ENCODE measurements at regions not wholly inside any gene's neighbourhood (a gene's known extent, or its start where the extent isn't known, plus 50 kb on each side); places are given as distances from the start of the nearest gene placed in this dataset.
"Not testable (repeated sequence)": the region's sequence is repeated elsewhere in the genome, so short reads cannot be mapped to it uniquely, and the experiment has no call there.

GRCh38 chr3:90068783-90069182, 961.4 kb downstream of the EPHA3 start:
- DNase-seq (ENCODE audit: low spot score) = no peak

GRCh38 chr3:90069748-90070147, 962.3 kb downstream of the EPHA3 start:
- no peak for DNase-seq (ENCODE audit: low spot score)

GRCh38 chr3:90076136-90076535, 968.7 kb downstream of the EPHA3 start:
- no peak for DNase-seq (ENCODE audit: low spot score)

DNA sequence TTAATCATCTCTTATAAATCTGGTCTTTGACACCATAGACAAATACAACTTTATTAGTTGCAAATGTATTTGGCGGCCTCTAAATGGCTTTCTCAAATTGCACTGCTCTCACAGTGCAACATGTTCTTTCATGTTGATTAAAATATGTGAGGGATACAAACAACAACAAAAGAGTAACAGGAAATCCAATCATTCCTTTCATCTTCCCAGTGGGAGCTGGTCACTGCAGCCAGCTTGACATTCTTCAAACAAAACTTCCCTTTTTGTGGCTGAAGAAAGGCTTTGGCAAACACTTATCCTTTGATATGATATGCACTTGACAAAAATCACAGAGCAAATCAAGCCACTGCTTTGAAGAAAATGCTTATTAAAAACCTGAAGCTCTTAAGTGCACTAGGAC, 973.6 kb downstream of the EPHA3 start:
- DNase-seq (ENCODE audit: low spot score) = no peak

DNA sequence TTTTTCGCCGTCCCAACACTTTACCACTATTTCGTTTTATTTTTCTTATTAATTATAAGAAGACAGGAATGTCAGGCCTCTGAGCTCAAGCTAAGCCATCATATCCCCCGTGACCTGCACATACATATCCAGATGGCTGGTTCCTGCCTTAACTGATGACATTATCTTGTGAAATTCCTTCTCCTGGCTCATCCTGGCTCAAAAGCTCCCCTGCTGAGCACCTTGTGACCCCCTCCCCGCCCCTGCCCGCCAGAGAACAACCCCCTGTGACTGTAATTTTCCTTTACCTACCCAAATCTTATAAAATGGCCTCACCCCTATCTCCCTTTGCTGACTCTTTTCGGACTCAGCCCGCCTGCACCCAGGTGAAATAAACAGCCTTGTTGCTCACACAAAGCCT, 978.9 kb downstream of the EPHA3 start:
- not testable (repeated sequence) for DNase-seq (ENCODE audit: low spot score)

GRCh38 chr3:90087703-90088102, 980.3 kb downstream of the EPHA3 start:
- DNase-seq (ENCODE audit: low spot score) = no peak

GRCh38 chr3:90091549-90091948, 984.1 kb downstream of the EPHA3 start:
- DNase-seq (ENCODE audit: low spot score) = no peak

- no peak for DNase-seq (ENCODE audit: low spot score)
These were observed 985.6 kb downstream of the EPHA3 start for GRCh38 chr3:90092994-90093393.

- DNase-seq (ENCODE audit: low spot score) = no peak
These were observed 988.4 kb downstream of the EPHA3 start for GRCh38 chr3:90095811-90096210.

DNA sequence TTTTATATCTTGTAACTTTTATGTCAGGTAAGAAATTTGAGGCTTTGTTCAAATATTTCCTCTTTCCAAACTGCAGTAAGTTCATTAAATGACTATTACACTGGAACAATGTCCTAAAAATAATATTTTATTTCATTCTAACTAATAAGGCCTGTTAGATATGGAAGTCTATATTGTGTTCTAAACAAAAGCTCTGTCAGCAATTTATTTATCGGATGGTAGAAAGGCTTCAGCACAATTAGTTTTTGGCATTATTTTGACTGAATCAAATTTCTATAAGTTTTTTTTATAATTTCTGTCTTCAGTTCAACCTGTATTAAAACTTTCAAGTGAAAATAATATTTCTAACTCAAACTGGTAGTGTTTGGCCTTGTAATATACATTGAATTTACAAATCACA, 992.1 kb downstream of the EPHA3 start:
- no peak for DNase-seq (ENCODE audit: low spot score)

GRCh38 chr3:90102146-90102545, 994.7 kb downstream of the EPHA3 start:
- DNase-seq (ENCODE audit: low spot score) = no peak

GRCh38 chr3:90121326-90121725, 1013.9 kb downstream of the EPHA3 start:
- no peak for DNase-seq (ENCODE audit: low spot score)

- no peak for DNase-seq (ENCODE audit: low spot score)
These were observed 1021.0 kb downstream of the EPHA3 start for GRCh38 chr3:90128391-90128790.

- no peak for DNase-seq (ENCODE audit: low spot score)
These were observed 1022.3 kb downstream of the EPHA3 start for GRCh38 chr3:90129730-90130129.

DNA sequence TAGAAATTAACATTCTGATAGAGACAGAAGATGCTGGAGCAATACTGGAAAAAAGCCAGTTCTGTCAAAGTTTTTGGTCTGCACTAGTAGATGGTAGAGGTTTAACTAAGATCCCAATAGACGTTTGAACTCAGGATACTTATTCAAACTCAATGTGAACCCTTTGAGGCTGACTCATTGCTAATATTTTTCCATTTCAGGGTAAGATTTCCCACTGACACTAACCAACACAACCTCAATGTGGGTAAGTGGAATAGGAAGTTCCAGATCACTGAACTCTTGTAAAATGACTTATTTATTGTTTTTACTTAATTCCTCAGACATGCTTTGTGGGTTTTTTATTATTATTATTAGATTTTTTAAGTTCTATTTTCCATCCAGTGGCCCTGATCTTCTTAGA, 1024.8 kb downstream of the EPHA3 start:
- DNase-seq (ENCODE audit: low spot score) = no peak

GRCh38 chr3:90134090-90134489, 1026.7 kb downstream of the EPHA3 start:
- no peak for DNase-seq (ENCODE audit: low spot score)

DNA sequence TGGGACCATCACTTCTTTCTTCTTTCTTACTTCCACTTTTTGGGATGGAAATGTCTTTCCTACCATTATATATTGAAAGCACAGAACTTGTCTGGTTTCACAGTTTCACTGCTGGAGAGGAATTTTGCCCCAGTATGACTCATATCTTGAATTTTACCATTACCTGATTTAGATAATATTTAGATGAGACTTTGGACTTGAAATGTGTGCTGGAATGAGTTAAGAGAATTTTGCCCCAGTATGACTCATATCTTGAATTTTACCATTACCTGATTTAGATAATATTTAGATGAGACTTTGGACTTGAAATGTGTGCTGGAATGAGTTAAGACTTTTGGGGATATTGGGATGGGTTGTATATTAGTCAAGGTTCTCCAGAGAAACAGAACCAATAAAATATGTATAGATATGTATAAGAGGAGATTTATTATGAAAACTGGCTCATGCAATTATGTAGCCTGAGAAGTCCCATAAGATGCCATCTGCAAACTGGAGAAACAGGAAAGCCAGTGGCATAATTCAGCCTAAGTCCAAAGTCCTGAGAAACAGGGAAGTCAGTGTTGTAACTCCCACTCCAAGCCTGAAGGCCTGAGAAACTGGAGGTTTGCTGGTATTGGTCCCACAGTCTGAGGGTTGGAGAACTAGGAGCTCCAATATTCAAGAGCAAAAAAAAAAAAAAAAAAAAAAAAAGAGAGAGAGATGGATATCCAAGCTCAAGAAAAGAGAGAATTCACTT, 1029.2 kb downstream of the EPHA3 start:
- DNase-seq (ENCODE audit: low spot score) = peak; percentile 66

DNA sequence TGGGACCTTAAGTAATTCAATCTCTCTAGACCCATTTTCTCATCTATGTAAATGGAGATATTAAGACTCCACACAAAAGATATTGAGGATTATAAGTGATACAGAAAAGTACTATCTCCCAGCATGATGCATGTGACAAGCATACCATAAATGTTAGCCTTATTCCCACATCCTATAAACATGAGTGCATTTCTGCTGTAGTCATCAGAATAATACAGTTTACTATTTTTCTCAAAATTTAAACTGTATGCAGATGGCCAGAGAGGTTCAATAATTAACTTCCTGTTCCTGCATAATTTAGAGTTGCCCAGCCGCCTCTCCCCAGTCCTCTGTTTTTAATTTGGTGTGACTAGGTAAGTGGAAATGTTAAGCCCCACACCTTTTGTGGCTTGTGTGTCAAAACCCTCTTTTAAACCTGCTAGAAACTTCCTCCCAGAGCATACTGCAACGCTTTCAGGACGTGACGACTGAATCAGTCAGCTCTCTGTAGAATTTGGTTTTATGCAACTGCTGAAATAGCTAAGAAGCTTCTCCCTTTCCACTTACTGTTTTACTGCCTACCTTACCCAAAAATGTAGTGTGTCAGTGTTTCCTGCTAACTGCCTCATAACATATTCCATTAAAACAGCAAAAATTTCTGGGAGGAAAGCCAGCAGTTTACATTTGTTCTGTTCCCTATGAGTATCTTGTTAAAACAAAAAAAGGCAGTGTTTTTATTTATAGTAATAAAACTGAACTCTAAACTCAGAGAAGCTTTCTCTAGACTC, 1037.9 kb downstream of the EPHA3 start:
- DNase-seq (ENCODE audit: low spot score) = no peak

- DNase-seq (ENCODE audit: low spot score) = no peak
These were observed 1072.7 kb downstream of the EPHA3 start for GRCh38 chr3:90180096-90180495.

- DNase-seq (ENCODE audit: low spot score) = no peak
These were observed 1073.1 kb downstream of the EPHA3 start for GRCh38 chr3:90180543-90180942.

DNA sequence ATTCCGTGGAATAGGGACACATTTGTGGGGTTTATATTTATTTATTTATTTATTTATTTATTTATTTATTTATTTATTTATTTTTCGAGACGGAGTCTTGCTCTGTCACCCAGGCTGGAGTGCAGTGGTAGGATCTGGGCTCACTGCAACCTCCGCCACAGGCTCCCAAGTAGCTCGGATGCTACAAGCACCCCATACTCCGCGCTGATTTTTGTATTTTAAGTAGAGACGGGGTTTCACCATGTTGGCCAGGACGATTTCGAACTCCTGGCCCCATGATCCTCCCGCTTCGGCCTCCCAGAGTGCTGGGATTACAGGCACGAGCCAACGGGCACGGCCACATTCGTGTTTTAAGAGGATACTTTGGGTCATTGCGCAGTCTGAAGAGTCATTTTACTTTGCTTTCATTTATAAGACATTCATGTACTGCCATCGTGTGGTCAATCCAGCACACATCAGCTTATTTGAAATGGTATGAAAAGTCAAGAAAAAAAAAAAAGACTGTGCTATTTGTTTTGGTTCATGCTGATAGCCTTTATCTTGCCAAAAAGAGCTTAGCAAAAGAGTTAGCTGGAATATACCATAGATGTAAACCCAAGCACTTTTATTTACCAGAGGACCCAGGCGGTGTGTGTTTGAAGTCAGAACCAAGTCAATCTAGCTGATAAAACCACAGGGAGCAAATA, 1075.0 kb downstream of the EPHA3 start:
- not testable (repeated sequence) for DNase-seq (ENCODE audit: low spot score)

DNA sequence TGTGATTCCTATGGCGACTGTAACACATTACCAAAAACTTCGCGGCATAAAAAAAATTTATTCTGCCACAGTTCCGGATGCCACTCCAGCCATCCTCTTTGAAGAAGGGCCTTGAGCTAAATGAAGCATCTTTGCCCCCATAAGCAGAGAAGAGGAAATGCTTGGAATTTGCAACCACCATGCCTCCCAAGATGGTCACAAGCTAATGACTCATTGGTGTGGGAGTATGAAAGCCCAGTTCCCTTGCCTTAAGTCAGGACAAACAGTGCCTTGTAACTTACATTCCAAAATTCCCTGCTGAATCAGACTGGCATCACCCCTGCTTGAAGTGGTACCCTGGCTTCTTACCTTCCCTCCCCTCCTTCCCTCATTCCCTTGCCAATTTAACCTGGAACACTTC, 1077.4 kb downstream of the EPHA3 start:
- no peak for DNase-seq (ENCODE audit: low spot score)

DNA sequence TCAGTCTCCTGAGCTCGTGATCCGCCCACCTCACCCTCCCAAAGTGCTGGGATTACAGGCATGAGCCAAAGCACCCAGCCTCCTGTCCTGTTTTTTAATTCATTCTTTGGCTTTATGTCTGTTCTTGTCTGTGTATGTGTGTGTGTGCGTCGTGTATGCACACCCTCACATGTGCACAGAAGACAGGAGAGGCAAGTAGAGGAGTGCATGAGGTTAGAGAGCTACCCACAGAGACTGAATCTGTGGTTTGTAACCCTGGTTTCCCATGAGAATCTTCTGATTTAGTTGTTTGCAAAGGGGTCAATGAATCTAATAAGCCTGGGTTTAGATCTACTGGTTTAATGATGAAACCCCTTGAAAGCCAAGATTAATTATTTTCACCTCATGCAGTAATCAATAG, 1090.0 kb downstream of the EPHA3 start:
- not testable (repeated sequence) for DNase-seq (ENCODE audit: low spot score)
